OCI-LY7 (cell line): ENCODE measurements at regions not wholly inside any gene's neighbourhood (a gene's known extent, or its start where the extent isn't known, plus 50 kb on each side); places are given as distances from the start of the nearest gene placed in this dataset.

Experiments used
- BruUV-seq: library from RNA; stranded (reverse); fragments of 400-500 nt; replicated peaks from 2 replicates; lab custom pipeline; 2021; lab: Mats Ljungman, UMichigan
- CTCF ChIA-PET: fragments of 300-600 bp; sonication (Branson Sonifier 250); formaldehyde crosslinking; loops from one replicate; lab custom pipeline; 2022; ENCODE audit warnings: antibody characterized with exemption; ENCODE audit not compliant: unreplicated experiment; lab: Charles Lee
- POLR2A ChIA-PET: fragments of 300-600 bp; sonication (Branson Sonifier 250); formaldehyde crosslinking; loops from one replicate; lab custom pipeline; 2022; ENCODE audit warnings: antibody characterized with exemption; lab: Charles Lee
- DNase-seq: peaks from one replicate; pipeline ENCODE4 v3.0.0-alpha.2; 2015; ENCODE audit warnings: low spot score
- H2AFZ ChIP-seq: fragments of 200-600 bp; sonication (generic), shearing (Covaris generic); 2 replicates; pipeline ENCODE4 v1.6.1; 2014; ENCODE audit warnings: mild to moderate bottlenecking, antibody characterized with exemption, low read length, moderate library complexity
- H3K27ac ChIP-seq: fragments of 200-600 bp; sonication (generic); 2 replicates; pipeline ENCODE4 v1.5.1; 2014; ENCODE audit warnings: mixed run types, low read depth, mild to moderate bottlenecking, moderate library complexity, low read length, inconsistent platforms; ENCODE audit not compliant: poor library complexity, severe bottlenecking
- H3K36me3 ChIP-seq: fragments of 200-600 bp; sonication (generic); 2 replicates; pipeline ENCODE4 v1.6.1; 2014; ENCODE audit warnings: mild to moderate bottlenecking, antibody characterized with exemption, low read length, moderate library complexity, mixed read lengths; ENCODE audit not compliant: insufficient read depth
- H3K4me1 ChIP-seq: fragments of 200-600 bp; sonication (generic); 2 replicates; pipeline ENCODE4 v1.5.1; 2014; ENCODE audit warnings: mild to moderate bottlenecking, low read length; ENCODE audit not compliant: insufficient read depth, poor library complexity, severe bottlenecking
- H3K4me2 ChIP-seq: fragments of 200-600 bp; sonication (generic); 2 replicates; pipeline ENCODE4 v1.6.1; 2014; ENCODE audit warnings: mild to moderate bottlenecking, low read length
- H3K4me3 ChIP-seq: fragments of 200-600 bp; sonication (generic); 2 replicates; pipeline ENCODE4 v1.5.1; 2014; ENCODE audit warnings: mild to moderate bottlenecking, low read depth, low read length; ENCODE audit not compliant: poor library complexity, severe bottlenecking
- H3K79me2 ChIP-seq: fragments of 200-600 bp; sonication (generic); 2 replicates; pipeline ENCODE4 v1.6.1; 2016; ENCODE audit warnings: low read depth, mild to moderate bottlenecking, low read length, moderate library complexity, mixed read lengths; ENCODE audit not compliant: insufficient read depth
- H3K9me2 ChIP-seq: fragments of 200-600 bp; sonication (generic); 2 replicates; pipeline ENCODE4 v1.6.1; 2016; ENCODE audit warnings: mild to moderate bottlenecking, low read length, mixed read lengths; ENCODE audit not compliant: insufficient read depth
- H3K9me3 ChIP-seq: fragments of 200-600 bp; sonication (generic); 2 replicates; pipeline ENCODE4 v1.6.1; 2014; ENCODE audit warnings: mild to moderate bottlenecking, mixed run types, low read length, mixed read lengths
- H4K20me1 ChIP-seq: fragments of 200-600 bp; sonication (generic); 2 replicates; pipeline ENCODE4 v1.6.1; 2014; ENCODE audit warnings: mild to moderate bottlenecking, antibody characterized with exemption, low read length, moderate library complexity, mixed read lengths; ENCODE audit not compliant: insufficient read depth
- CTCF ChIP-seq: fragments of 200-600 bp; sonication (generic); conservative IDR thresholded peaks from 2 replicates; pipeline ENCODE4 v1.5.1; 2014; ENCODE audit warnings: mild to moderate bottlenecking, antibody characterized with exemption, low read length, moderate library complexity, mixed read lengths
- EZH2phosphoT487 ChIP-seq: fragments of 200-600 bp; sonication (generic); IDR thresholded peaks from 2 replicates; pipeline ENCODE4 v1.6.1; 2018; ENCODE audit warnings: low read depth, borderline replicate concordance, mild to moderate bottlenecking, mixed run types, antibody characterized with exemption, low read length, moderate library complexity, mixed read lengths
- intact Hi-C: fragments of 100-400 bp; cut with micrococcal nuclease; formaldehyde crosslinking; loops from one replicate; pipeline ENCODE4 v1.10.0; 2022; ENCODE audit not compliant: unreplicated experiment

GRCh38 chr6:62357835-62358234, 71.8 kb upstream of the KHDRBS2 start:
- H3K4me1 ChIP-seq, result no peaks in the 10 kb centered on the region
- H3K9me3 ChIP-seq, result no peaks in the 10 kb centered on the region
- H3K36me3 ChIP-seq, result no peaks in the 10 kb centered on the region
- no peak for DNase-seq
- H3K27ac ChIP-seq, result no peak overlapping the region
- no peaks in the 10 kb centered on the region for H3K9me2 ChIP-seq
- POLR2A ChIA-PET, result interaction anchor here (0.9 to 1.2 kb wide), 2 partner anchors 17 to 50 kb away, joined by 3 read pairs; no protein-coding TSS in a partner anchor
- CTCF ChIA-PET, result interaction anchor here (1.2 kb wide), 1 partner anchor 12 kb away, joined by 4 read pairs; no protein-coding TSS in a partner anchor
- no TSS peak for BruUV-seq
- H3K4me3 ChIP-seq, result no peak overlapping the region
- H3K79me2 ChIP-seq, result no peaks in the 10 kb centered on the region
- no peak overlapping the region for H3K4me2 ChIP-seq
- intact Hi-C loops, result no loop called here
- H2AFZ ChIP-seq, result no peak overlapping the region
- H4K20me1 ChIP-seq, result no peaks in the 10 kb centered on the region
- no peak for TF ChIP-seq EZH2phosphoT487
- TF ChIP-seq CTCF, result no peak

- POLR2A ChIA-PET, result interaction anchor here (0.8 to 1.1 kb wide), 2 partner anchors 9 to 45 kb away, joined by 3 read pairs; no protein-coding TSS in a partner anchor
- TF ChIP-seq EZH2phosphoT487, result no peak
- Histone ChIP-seq H3K79me2 (no peaks in the 10 kb centered on the region), H3K9me2 (no peaks in the 10 kb centered on the region), H3K4me3 (no peak overlapping the region), H2AFZ (no peak overlapping the region), H3K9me3 (no peaks in the 10 kb centered on the region), H4K20me1 (no peaks in the 10 kb centered on the region), H3K36me3 (no peaks in the 10 kb centered on the region), H3K4me2 (no peak overlapping the region), H3K4me1 (no peaks in the 10 kb centered on the region), H3K27ac (no peak overlapping the region)
- BruUV-seq, result no TSS peak
- CTCF ChIA-PET, result no interaction called here
- no peak for DNase-seq
- intact Hi-C loops, result no loop called here
Observed at GRCh38 chr6:62354261-62354660, 68.2 kb upstream of the KHDRBS2 start.

- Histone ChIP-seq H3K36me3 (no peaks in the 10 kb centered on the region), H3K27ac (no peak overlapping the region), H4K20me1 (no peaks in the 10 kb centered on the region), H3K4me3 (no peak overlapping the region), H2AFZ (no peak overlapping the region), H3K9me3 (no peaks in the 10 kb centered on the region), H3K79me2 (no peaks in the 10 kb centered on the region), H3K4me2 (no peak overlapping the region), H3K9me2 (no peaks in the 10 kb centered on the region), H3K4me1 (no peaks in the 10 kb centered on the region)
- no peak for TF ChIP-seq EZH2phosphoT487
- no peak for TF ChIP-seq CTCF
- DNase-seq, result no peak
- POLR2A ChIA-PET, result interaction anchor here (1.6 kb wide), 1 partner anchor 26 kb away, joined by 8 read pairs; no protein-coding TSS in a partner anchor
- BruUV-seq, result no TSS peak
- intact Hi-C loops, result no loop called here
- CTCF ChIA-PET, result interaction anchor here (1.0 kb wide), 1 partner anchor 11 kb away, joined by 4 read pairs; no protein-coding TSS in a partner anchor
Observed at GRCh38 chr6:62345962-62346689, 60.1 kb upstream of the KHDRBS2 start.
